Mucosa of gallbladder (tissue), 1 donor: ENCODE measurements at regions not wholly inside any gene's neighbourhood (a gene's known extent, or its start where the extent isn't known, plus 50 kb on each side); places are given as distances from the start of the nearest gene placed in this dataset.
"Not testable (repeated sequence)": the region's sequence is repeated elsewhere in the genome, so short reads cannot be mapped to it uniquely, and the experiment has no call there.

Source experiments
- DNase-seq: peaks from one replicate; pipeline ENCODE4 v3.0.0-alpha.2; 2020; ENCODE audit warnings: low spot score
- donor health status: DM: no; HTN: no; CAD: no.

DNA sequence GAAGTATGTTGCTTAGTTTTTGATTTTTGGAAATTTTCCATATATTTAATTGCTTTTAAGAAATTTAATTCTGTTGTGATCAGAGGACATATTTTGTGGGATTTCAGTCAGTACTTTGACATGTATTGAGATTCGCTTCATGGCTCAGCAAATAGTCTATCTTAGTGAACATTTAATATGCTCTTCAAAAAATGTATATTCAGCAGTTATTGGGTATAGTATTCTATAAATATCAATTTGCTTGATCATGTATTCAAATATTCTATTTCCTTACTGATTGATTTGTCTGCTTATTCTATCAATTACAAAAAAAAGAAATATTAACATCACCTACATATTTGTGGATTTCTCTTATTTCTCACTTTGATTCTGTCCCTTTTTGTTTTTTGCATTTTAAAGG is 79.5 kb upstream of the HAND1 start:
- DNase-seq: no peak

DNA sequence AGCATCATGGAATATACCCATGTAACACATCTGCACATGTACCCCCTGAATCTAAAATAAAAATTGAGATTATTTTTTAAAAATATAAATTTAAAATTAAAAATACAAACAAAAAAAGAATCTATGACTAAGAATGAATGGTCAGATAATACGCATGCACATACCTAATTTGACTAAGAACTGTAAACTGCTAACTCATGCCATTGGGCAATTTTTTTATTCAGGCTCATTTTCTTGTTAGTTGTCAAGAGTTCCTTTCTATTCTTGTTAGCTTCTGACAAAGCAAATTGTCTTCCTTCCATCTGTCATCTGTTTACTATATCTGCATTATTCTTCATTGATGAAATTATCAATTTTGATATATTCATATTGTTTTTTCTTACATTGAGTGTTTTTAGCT is 69.5 kb upstream of the HAND1 start:
- DNase-seq: no peak

DNA sequence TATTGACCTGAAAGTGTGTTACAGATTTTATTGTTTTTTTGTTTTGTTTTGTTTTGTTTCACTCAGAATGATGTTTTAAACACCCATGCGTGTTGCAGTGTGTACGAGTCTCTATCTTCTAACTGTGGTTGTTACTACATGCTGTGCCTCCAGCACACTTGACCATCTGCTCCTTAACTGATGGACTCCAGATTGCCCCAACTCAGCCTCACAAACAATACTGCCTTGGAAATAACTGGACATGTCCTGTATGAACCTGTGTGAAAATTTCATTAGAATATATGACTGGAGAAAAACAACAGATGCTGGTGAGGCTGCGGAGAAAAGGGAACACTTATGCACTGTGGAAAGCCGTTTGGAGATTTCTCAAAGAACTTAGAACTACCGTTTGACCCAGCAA is 68.7 kb upstream of the HAND1 start:
- no peak for DNase-seq

DNA sequence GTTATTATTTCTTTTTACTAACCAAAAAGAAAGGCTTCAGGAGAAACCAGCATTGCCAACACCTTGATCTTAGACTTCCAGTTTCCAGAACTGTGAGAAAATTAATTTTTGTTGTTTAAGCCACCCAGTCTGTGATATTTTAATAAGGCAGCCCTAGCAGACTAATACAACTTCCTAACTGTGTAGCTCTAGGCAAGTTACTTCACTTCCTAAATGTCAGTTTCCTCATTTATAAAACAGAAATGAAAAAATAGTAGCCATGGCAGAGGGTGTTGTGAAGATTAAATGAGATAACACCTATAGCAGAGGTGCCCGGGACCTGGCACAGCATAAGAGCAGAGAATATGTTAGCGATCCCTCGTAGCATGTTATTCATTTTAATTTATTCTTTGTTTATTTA is 66.6 kb upstream of the HAND1 start:
- no peak for DNase-seq

DNA sequence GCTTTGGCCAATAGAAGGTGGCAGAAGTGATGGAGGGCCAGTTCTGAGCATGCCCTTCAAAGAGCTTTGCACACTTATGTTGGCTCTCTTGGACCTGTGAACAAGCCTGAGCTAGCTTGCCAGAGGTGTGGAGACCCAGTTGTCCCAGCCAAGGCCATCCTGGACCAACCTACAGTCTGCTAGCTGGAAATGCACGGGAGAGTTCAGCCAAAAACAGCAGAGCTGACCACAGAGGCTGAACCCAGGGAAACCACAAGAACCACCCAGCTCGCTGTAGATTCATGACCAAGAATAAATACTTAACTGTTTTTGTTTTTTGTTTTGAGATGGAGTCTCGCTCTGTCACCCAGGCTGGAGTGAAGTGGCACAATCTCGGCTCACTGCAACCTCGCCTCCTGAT is 65.4 kb upstream of the HAND1 start:
- DNase-seq: no peak

DNA sequence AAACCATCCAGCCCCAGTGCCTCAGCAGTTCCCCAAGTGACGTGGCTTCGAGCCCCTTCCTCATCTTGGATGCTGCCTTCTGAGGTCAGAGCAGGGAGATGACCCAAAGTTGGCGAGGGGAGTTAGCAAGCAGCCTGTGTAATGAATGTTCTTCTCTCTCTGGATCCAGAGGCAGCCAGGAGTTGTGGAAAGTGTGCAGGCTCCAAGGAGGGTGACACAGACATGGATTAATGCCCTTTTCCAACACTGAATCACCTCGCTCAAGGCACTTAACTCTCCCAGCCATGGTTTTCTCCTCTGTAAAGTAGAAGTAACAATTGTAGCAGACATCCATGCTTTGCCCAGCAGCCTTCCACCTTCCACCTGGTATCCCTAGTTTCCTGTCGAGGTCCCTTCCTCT is 64.6 kb upstream of the HAND1 start:
- DNase-seq: no peak

DNA sequence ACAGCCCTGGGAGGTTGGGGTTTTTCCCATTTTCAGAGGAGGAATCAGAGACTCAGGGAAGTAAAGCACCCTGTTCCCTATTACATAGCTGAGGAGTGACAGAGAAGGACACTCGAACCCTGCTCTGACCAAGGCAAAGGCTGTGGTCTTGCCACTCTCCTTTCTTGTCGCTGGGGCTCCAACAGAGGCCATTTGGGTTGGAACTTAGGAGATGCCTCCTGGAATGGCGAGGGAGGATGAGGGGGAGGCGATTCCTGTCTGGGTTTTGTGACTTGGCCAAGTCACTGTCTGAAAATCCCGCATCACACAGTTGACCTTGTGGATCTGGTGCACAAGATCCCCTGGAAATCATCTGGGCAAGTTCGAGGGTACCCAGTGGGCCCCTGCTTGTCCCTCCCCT is 64.0 kb upstream of the HAND1 start:
- DNase-seq: no peak

DNA sequence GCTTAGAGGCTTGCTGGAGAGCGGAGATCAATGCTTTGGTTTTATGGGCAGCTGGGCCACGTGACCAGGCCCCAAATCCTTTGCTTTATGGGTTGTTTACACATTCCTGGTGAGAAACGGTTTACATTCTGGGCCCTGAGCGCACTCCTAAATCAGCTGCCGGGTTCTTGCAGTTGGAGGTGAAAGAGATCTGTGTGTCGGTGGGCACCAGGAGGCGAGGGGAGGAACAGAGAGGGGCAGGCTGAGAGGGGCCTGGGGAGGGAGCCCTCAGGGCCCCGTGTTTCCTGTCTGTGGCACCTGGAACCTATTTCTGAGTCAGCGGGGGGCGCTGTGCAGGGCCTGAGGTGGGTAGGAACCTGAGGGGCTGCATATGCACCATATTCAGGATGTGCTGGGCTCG is 63.5 kb upstream of the HAND1 start:
- no peak for DNase-seq

DNA sequence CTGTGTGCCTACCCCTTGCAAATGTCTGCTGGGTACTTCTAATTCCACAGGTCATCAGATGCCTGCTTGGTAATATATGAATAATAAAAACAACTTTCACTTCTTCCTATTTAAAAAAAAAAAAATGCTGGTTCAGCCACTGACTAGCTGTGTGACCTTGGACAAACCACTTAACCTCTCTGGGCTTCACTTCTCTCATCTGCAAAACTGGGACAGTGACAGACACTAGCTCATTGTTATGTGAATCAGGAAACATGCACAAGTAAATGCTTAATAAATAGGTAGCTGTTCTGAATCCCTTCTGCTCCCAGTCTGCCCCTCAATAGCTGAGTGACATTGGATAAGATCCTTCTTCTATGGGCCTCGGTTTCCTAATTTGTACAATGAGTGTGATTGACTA is 62.6 kb upstream of the HAND1 start:
- DNase-seq: no peak

DNA sequence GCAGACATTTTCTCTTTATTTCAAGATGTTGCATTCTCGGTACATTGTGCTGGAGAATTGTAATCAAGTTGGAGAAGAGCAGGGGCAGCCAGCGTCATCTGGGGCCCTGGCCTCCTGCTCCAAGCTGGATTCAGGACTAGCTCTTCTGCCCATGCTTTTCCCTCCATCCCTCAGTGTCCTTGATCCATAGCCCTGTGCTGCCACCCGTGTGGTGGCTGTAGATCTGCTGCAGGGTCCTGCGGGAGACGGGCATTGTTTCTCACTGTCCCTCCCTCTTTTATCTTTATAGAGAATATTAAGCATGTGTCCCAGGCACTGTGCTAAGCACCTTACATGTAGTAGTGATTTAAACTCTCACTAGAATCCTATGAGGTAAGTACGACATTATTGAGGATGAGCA is 60.5 kb upstream of the HAND1 start:
- DNase-seq: no peak

DNA sequence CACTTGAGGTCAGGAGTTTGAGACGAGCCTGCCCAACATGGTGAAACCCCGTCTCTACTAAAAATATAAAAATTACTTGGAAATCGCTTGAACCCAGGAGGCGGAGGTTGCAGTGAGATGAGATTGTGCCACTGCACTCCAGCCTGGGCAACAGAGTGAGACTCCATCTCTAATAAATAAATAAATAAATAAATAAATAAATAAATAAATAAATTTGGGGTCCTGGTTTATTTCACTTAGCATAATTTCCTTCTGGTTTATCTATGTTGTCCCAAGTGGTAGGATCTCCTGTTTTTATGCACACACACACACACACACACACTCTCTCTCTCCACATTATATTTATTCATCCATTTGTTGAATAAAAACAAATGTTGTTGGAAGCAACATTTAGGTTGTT is 58.4 kb upstream of the HAND1 start:
- DNase-seq: not testable (repeated sequence)

DNA sequence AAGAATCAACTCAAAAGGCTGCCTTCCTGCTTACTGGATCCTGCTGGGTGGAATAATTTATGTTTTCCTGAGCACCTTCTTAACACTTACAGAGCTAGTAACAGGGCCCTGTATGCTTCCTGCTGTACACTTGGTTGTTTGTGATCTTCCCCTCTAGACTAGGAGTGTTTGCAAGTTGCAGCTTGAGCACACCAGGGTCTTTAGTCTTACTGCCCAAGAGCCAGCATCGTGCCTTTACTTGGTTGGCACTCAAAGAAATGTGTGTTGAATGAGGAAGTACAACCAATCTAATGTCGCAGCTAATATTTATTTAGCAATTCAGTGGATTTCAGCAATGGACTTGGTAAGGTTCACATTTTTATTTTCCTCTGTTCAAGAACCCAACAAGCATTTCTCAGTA is 57.5 kb upstream of the HAND1 start:
- no peak for DNase-seq

DNA sequence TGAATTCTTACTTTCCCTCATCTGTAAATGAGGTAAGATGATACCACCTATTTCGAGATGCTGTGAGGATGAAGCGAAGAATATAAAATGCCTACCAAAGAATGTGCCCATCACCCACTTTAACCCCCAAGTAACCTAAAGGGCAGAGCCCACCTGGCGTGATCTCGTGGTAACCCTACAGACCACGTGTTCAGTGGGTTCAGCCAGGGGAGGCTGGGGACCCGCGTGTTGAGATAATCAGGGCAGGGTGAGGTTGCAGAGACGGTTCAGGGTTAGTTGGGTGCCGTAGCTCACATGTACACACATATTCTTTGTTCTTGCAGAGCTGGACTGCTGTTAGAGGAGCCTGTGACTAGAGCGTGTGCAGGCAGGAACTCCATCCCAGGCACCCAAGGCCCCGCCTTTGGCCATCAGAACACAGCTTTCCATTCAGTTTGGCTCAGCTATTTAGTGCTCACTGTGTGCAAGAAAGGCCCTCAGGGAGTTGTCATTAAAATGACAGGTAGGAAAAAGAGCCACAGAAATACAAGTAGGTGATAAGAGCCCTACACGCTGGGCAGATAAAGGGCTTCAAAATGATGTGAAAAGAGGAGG is 56.5 kb upstream of the HAND1 start:
- DNase-seq: no peak

DNA sequence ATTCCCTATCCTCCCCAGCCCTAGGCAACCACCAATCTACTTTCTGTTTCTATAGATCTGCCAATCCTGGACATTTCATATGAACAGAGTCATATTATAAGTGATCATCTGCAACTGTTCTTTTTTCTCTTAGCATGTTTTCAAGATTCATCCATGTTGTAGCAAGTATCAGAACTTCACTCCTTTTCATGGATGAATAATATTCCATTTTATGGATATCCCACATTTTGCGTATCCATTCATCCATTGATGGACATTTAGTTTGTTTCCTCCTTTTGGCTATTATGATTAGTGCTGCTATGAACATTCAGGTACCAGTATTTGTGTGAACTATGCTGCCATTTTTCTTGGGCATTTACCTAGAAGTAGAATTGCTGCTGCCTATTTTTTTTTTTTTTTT is 51.3 kb upstream of the HAND1 start:
- no peak for DNase-seq

DNA sequence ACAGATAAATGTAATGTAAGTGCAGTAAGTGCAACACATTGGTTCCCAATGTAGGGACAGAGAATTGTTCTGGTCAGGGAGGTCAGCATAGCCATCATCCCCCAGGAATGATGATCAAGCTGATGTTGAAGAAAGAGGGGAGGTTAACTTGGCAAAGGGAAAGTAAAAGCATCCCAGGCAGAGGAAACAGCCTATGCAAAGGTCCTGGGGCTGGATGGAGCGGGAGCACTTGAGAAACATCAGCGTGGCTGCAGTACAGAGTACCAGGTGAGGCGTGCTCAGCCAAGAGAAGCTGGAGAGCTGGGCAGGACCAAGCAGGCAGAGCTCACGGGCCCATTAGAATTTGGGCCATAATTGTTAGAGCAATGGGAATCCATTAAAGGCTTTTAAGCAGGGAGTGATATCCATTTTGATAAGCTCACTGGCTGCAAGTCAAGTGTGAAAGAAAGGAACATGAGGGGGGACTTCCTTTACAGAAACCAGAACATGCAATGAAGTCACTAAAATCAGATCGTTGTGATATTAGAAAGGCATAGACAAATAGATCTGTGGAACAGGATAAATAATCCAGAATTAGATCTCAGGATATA is 50.1 kb upstream of the HAND1 start:
- no peak for DNase-seq
